HepG2 (cell line): ENCODE measurements at regions not wholly inside any gene's neighbourhood (a gene's known extent, or its start where the extent isn't known, plus 50 kb on each side); places are given as distances from the start of the nearest gene placed in this dataset.
A peak's percentile ranks its signal among the peaks of the same experiment; 100 is the strongest.

Experiments
- CAMTA2 ChIP-seq: sonication (generic); formaldehyde crosslinking; IDR thresholded peaks from 2 replicates; pipeline ENCODE4 v1.4.0; 2020; ENCODE audit warnings: mild to moderate bottlenecking, missing genetic modification reagents, borderline replicate concordance
- HNF4A ChIP-seq: sonication (generic); formaldehyde crosslinking; IDR thresholded peaks from 2 replicates; pipeline ENCODE4 v1.4.0; 2020; ENCODE audit warnings: missing genetic modification reagents
- HOXA3 ChIP-seq: sonication (generic); formaldehyde crosslinking; IDR thresholded peaks from 2 replicates; pipeline ENCODE4 v1.5.0; 2020; ENCODE audit warnings: missing genetic modification reagents
- MTA1 ChIP-seq: sonication (generic); formaldehyde crosslinking; IDR thresholded peaks from 2 replicates; pipeline ENCODE4 v1.4.0; 2020; ENCODE audit warnings: missing genetic modification reagents, mild to moderate bottlenecking, borderline replicate concordance
- MTERF4 ChIP-seq: sonication (generic); formaldehyde crosslinking; IDR thresholded peaks from 2 replicates; pipeline ENCODE4 v1.8.0; 2023; ENCODE audit warnings: mild to moderate bottlenecking, missing genetic modification reagents
- NCOA2 ChIP-seq: sonication (generic); formaldehyde crosslinking; IDR thresholded peaks from 2 replicates; pipeline ENCODE4 v1.8.0; 2022; ENCODE audit warnings: inconsistent platforms
- RFX3 ChIP-seq: IDR thresholded peaks from 2 replicates; pipeline ENCODE4 v1.6.1; 2016; ENCODE audit warnings: missing biosample characterization, missing genetic modification reagents
- SMYD3 ChIP-seq: sonication (generic); formaldehyde crosslinking; IDR thresholded peaks from 2 replicates; pipeline ENCODE4 v1.8.1; 2023; ENCODE audit warnings: mild to moderate bottlenecking, missing genetic modification reagents
- SNAPC5 ChIP-seq: sonication (generic); formaldehyde crosslinking; IDR thresholded peaks from 2 replicates; pipeline ENCODE4 v1.8.1; 2023; ENCODE audit warnings: mild to moderate bottlenecking, missing genetic modification reagents, borderline replicate concordance
- STAT5B ChIP-seq: sonication (generic); formaldehyde crosslinking; IDR thresholded peaks from 2 replicates; pipeline ENCODE4 v1.4.0; 2020; ENCODE audit warnings: missing genetic modification reagents
- SUZ12 ChIP-seq: fragments of 150-350 bp; IDR thresholded peaks from 2 replicates; pipeline ENCODE4 v1.6.1; 2014; ENCODE audit warnings: low read depth, low read length
- ZNF10 ChIP-seq: sonication (generic); formaldehyde crosslinking; IDR thresholded peaks from 2 replicates; pipeline ENCODE4 v1.4.0; 2020; ENCODE audit warnings: mild to moderate bottlenecking, low read depth, missing genetic modification reagents, borderline replicate concordance
- ZNF3 ChIP-seq: IDR thresholded peaks from 2 replicates; pipeline ENCODE4 v1.7.0; 2017; ENCODE audit warnings: inconsistent platforms
- ZNF496 ChIP-seq: sonication (generic); formaldehyde crosslinking; IDR thresholded peaks from 2 replicates; pipeline ENCODE4 v1.8.1; 2023; ENCODE audit warnings: mild to moderate bottlenecking, moderate library complexity, missing genetic modification reagents; ENCODE audit not compliant: insufficient replicate concordance
- ZNF501 ChIP-seq: sonication (generic); formaldehyde crosslinking; IDR thresholded peaks from 2 replicates; pipeline ENCODE4 v1.5.1; 2020; ENCODE audit warnings: mild to moderate bottlenecking, moderate library complexity, missing genetic modification reagents
- ZNF512 ChIP-seq: sonication (generic); formaldehyde crosslinking; IDR thresholded peaks from 2 replicates; pipeline ENCODE4 v1.4.0; 2020; ENCODE audit warnings: mild to moderate bottlenecking, missing genetic modification reagents
- ZNF737 ChIP-seq: sonication (generic); formaldehyde crosslinking; IDR thresholded peaks from 2 replicates; pipeline ENCODE4 v1.5.0; 2020; ENCODE audit warnings: missing genetic modification reagents, mild to moderate bottlenecking, borderline replicate concordance
- ZNF746 ChIP-seq: sonication (generic); formaldehyde crosslinking; IDR thresholded peaks from 2 replicates; pipeline ENCODE4 v1.8.0; 2022; ENCODE audit warnings: mild to moderate bottlenecking, missing genetic modification reagents
- ZNF878 ChIP-seq: sonication (generic); formaldehyde crosslinking; IDR thresholded peaks from 2 replicates; pipeline ENCODE4 v1.8.1; 2023; ENCODE audit warnings: mild to moderate bottlenecking, missing genetic modification reagents, moderate library complexity
- TF ChIP-seq, protein P1 (sequence below): sonication (generic); formaldehyde crosslinking; conservative IDR thresholded peaks from 2 replicates; pipeline ENCODE4 v1.8.0; 2022; ENCODE audit warnings: low read depth, missing genetic modification reagents
- TF ChIP-seq, protein P2 (sequence below): sonication (generic); formaldehyde crosslinking; IDR thresholded peaks from 2 replicates; pipeline ENCODE4 v1.9.0; 2021; ENCODE audit warnings: missing genetic modification reagents, borderline replicate concordance
- TF ChIP-seq, protein P3 (sequence below): sonication (generic); formaldehyde crosslinking; IDR thresholded peaks from 2 replicates; pipeline ENCODE4 v1.4.0; 2020; ENCODE audit warnings: mild to moderate bottlenecking, missing genetic modification reagents, borderline replicate concordance
- TF ChIP-seq, protein P4 (sequence below): IDR thresholded peaks from 2 replicates; pipeline ENCODE4 v1.6.1; 2016; ENCODE audit warnings: low read depth, control low read depth

DNA sequence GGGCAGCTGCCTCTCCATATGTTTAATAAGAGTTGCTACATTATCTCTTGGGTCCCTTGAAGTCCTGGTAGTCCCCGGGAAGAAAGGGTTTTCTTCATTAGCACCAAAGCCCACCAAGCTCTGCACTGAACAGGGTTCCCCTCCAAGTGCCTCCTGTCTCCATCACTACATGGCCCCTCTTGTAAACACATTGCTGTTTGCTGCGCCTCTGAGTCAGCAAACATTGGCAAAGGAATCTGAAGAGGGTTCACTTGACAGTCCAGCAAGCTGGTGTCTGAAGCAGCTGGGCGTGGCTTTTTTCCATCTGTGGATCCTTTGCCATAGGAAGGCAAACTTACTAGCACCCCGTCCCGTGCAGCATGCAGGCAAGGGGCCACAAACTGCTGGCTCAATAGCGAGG lies 82.8 kb downstream of the TEX51 start (continued):
- TF ChIP-seq, protein P1, sequence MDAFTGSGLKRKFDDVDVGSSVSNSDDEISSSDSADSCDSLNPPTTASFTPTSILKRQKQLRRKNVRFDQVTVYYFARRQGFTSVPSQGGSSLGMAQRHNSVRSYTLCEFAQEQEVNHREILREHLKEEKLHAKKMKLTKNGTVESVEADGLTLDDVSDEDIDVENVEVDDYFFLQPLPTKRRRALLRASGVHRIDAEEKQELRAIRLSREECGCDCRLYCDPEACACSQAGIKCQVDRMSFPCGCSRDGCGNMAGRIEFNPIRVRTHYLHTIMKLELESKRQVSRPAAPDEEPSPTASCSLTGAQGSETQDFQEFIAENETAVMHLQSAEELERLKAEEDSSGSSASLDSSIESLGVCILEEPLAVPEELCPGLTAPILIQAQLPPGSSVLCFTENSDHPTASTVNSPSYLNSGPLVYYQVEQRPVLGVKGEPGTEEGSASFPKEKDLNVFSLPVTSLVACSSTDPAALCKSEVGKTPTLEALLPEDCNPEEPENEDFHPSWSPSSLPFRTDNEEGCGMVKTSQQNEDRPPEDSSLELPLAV, result no peak
- no peak for TF ChIP-seq ZNF878 (CRISPR knock-in tag)
- TF ChIP-seq, protein P2, sequence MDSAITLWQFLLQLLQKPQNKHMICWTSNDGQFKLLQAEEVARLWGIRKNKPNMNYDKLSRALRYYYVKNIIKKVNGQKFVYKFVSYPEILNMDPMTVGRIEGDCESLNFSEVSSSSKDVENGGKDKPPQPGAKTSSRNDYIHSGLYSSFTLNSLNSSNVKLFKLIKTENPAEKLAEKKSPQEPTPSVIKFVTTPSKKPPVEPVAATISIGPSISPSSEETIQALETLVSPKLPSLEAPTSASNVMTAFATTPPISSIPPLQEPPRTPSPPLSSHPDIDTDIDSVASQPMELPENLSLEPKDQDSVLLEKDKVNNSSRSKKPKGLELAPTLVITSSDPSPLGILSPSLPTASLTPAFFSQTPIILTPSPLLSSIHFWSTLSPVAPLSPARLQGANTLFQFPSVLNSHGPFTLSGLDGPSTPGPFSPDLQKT (CRISPR knock-in tag), result no peak
- no peak for TF ChIP-seq MTERF4 (CRISPR knock-in tag)
- TF ChIP-seq SNAPC5 (CRISPR knock-in tag), result no peak
- TF ChIP-seq ZNF746, result no peak
- no peak for TF ChIP-seq ZNF10
- no peak for TF ChIP-seq STAT5B (CRISPR knock-in tag)
- no peak for TF ChIP-seq RFX3 (CRISPR knock-in tag)
- no peak for TF ChIP-seq CAMTA2 (CRISPR knock-in tag)
- TF ChIP-seq ZNF3 (CRISPR knock-in tag), result no peak
- TF ChIP-seq ZNF496, result no peak
- TF ChIP-seq, protein P3, sequence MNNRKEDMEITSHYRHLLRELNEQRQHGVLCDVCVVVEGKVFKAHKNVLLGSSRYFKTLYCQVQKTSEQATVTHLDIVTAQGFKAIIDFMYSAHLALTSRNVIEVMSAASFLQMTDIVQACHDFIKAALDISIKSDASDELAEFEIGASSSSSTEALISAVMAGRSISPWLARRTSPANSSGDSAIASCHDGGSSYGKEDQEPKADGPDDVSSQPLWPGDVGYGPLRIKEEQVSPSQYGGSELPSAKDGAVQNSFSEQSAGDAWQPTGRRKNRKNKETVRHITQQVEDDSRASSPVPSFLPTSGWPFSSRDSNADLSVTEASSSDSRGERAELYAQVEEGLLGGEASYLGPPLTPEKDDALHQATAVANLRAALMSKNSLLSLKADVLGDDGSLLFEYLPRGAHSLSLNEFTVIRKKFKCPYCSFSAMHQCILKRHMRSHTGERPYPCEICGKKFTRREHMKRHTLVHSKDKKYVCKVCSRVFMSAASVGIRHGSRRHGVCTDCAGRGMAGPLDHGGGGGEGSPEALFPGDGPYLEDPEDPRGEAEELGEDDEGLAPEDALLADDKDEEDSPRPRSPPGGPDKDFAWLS, result no peak
- TF ChIP-seq ZNF501 (CRISPR knock-in tag), result peak; percentile 40; the same call in 1 of the 2 replicates
- TF ChIP-seq, protein P4, sequence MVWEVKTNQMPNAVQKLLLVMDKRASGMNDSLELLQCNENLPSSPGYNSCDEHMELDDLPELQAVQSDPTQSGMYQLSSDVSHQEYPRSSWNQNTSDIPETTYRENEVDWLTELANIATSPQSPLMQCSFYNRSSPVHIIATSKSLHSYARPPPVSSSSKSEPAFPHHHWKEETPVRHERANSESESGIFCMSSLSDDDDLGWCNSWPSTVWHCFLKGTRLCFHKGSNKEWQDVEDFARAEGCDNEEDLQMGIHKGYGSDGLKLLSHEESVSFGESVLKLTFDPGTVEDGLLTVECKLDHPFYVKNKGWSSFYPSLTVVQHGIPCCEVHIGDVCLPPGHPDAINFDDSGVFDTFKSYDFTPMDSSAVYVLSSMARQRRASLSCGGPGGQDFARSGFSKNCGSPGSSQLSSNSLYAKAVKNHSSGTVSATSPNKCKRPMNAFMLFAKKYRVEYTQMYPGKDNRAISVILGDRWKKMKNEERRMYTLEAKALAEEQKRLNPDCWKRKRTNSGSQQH (CRISPR knock-in tag), result no peak
- TF ChIP-seq ZNF737, result no peak
- no peak for TF ChIP-seq ZNF512 (CRISPR knock-in tag)
- no peak for TF ChIP-seq SMYD3 (CRISPR knock-in tag)
- TF ChIP-seq NCOA2 (CRISPR knock-in tag), result no peak
- TF ChIP-seq HOXA3 (CRISPR knock-in tag), result peak; percentile 60; the same call in 1 of the 2 replicates
- no peak for TF ChIP-seq SUZ12
- peak; percentile 10; the same call in 1 of the 2 replicates for TF ChIP-seq HNF4A (CRISPR knock-in tag)
- TF ChIP-seq MTA1 (CRISPR knock-in tag), result 0 out of 2 replicates have a peak, but pooled peaks have one; percentile 35
